IPS-18a (cell line): ENCODE measurements at regions not wholly inside any gene's neighbourhood (a gene's known extent, or its start where the extent isn't known, plus 50 kb on each side); places are given as distances from the start of the nearest gene placed in this dataset.

Experiments used
- H3K27ac ChIP-seq: one replicate; pipeline ENCODE4 v1.5.1; 2013; ENCODE audit warnings: low read length
- H3K27me3 ChIP-seq: one replicate; pipeline ENCODE4 v1.6.1; 2013; ENCODE audit warnings: mild to moderate bottlenecking, low read length; ENCODE audit not compliant: control insufficient read depth, insufficient read depth
- H3K36me3 ChIP-seq: one replicate; pipeline ENCODE4 v1.6.1; 2013; ENCODE audit warnings: low read depth, low read length; ENCODE audit not compliant: control insufficient read depth
- H3K4me1 ChIP-seq: one replicate; pipeline ENCODE4 v1.6.1; 2013; ENCODE audit warnings: low read depth, low read length; ENCODE audit not compliant: control insufficient read depth
- H3K4me3 ChIP-seq: one replicate; pipeline ENCODE4 v1.5.1; 2013; ENCODE audit warnings: low read length
- H3K9ac ChIP-seq: one replicate; pipeline ENCODE4 v1.6.1; 2013; ENCODE audit warnings: mild to moderate bottlenecking, low read length, moderate library complexity
- H3K9me3 ChIP-seq: one replicate; pipeline ENCODE4 v1.6.1; 2013; ENCODE audit warnings: low read depth, low read length; ENCODE audit not compliant: control insufficient read depth

DNA sequence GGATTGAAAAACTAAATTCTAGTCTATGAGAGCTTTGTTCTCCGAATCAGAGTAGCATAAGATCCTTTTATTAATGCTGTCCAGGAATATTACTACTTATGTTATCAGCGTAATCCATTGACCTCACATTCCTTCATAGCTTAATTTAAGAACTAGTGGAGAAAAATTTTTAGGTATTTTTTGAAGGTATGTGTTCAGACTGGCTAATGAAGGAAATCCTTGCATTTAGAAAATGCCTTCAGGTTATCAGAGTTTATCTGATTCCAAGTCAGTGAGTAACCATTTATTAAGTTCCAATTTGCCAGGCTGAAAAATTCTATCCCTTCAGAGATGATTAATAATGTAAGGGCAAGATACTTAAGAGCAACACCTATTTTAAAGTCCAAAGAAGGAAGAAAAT, 338.2 kb upstream of the B3GALT2 start:
- Histone ChIP-seq H3K36me3 (no peaks in the 10 kb centered on the region), H3K4me3 (no peak overlapping the region), H3K9me3 (no peaks in the 10 kb centered on the region), H3K4me1 (no peaks in the 10 kb centered on the region), H3K9ac (no peak overlapping the region), H3K27me3 (no peaks in the 10 kb centered on the region), H3K27ac (no peak overlapping the region)

DNA sequence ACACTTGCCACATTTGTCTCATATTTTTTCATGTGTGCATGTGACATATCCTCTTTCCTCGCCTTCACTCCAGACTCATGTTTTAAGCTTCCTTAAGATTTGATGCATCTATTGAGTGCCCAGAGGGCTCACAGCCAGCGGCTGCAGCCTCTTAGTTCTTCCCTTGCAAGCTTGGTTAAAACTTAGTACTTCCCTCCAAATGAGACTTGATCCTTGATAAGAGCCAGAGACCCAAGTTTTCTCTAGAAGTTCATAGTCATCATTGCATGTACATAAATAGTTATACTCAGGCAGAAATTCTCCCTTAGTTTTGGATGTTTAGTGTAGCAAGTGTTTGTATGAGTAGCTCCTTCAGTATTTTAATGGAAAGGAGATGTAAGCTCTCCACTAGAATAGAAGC, 337.6 kb upstream of the B3GALT2 start:
- no peak overlapping the region for H3K9ac ChIP-seq
- no peaks in the 10 kb centered on the region for H3K27me3 ChIP-seq
- H3K36me3 ChIP-seq, result no peaks in the 10 kb centered on the region
- H3K27ac ChIP-seq, result no peak overlapping the region
- H3K4me3 ChIP-seq, result no peak overlapping the region
- no peaks in the 10 kb centered on the region for H3K9me3 ChIP-seq
- no peaks in the 10 kb centered on the region for H3K4me1 ChIP-seq

DNA sequence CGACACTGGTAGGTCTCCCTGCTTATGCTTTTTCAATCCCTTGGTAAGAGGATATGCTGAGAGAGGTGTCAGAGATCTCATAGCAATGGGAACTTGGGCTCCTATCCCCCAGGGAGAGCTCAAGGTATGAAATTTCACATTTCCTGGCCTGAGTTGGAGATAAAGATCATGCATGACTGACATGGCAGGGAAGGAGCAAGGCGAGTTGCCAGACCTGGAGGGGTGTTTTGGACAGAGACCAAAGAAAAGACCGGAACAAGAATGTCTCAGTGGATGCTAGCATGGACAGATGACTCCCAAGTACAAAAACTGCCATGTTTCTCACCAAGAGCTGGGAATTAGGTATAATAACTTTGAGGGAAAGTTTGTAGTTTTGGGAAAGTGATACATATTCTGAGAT, 334.1 kb upstream of the B3GALT2 start:
- no peak overlapping the region for H3K27ac ChIP-seq
- H3K9ac ChIP-seq, result no peak overlapping the region
- no peaks in the 10 kb centered on the region for H3K4me1 ChIP-seq
- H3K27me3 ChIP-seq, result no peaks in the 10 kb centered on the region
- no peak overlapping the region for H3K4me3 ChIP-seq
- H3K36me3 ChIP-seq, result no peaks in the 10 kb centered on the region
- H3K9me3 ChIP-seq, result no peaks in the 10 kb centered on the region

DNA sequence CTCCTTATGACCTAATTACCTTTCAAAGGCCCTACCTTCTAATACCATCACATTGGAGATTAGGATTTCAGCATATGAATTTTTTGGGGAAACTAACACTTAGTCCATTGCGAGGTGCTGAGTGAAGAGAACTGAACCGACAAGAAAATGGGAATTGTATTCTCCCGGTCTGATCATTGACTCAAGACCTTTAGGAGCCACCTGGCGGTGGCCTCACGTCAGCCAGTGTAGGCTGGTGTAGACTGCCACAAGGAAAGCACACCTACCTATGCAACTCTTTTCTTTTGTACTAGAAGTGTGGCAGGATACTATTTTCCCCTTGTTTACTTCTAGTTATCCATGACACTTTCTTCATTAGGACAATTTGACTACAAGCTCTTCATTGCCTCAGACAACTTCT, 333.5 kb upstream of the B3GALT2 start:
- Histone ChIP-seq H3K27ac (no peak overlapping the region), H3K36me3 (no peaks in the 10 kb centered on the region), H3K9me3 (no peaks in the 10 kb centered on the region), H3K4me3 (no peak overlapping the region), H3K27me3 (no peaks in the 10 kb centered on the region), H3K9ac (no peak overlapping the region), H3K4me1 (no peaks in the 10 kb centered on the region)

DNA sequence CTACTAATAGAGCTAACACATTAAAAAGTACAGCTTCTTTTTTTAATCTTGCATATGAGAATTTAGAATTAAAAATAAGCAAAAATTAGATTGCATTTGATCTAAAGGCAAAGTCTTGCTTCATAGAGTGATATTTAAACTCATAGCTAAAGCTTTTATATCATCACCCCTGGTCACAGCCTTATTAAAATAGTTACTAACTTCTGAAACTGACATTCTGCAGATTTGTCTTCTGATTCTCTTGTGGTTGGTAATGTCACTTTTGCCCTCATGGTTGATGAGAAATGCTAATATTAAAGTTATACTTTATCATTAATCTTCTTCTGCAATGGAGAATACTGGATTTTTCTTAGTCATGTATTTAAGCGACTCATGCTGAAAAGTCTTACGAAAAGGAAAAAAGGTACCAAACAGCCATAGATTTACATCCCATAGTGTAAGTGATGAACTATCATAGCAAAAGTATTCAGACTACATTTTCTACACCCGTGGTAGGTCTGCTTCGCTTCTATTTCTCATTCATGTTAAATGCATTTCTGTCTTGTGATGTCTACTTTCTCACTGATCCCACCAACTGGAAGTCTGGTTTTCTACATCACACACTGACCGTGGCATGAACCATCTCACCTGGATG, 330.5 kb upstream of the B3GALT2 start:
- no peak overlapping the region for H3K9ac ChIP-seq
- no peak overlapping the region for H3K4me3 ChIP-seq
- no peak overlapping the region for H3K27ac ChIP-seq

DNA sequence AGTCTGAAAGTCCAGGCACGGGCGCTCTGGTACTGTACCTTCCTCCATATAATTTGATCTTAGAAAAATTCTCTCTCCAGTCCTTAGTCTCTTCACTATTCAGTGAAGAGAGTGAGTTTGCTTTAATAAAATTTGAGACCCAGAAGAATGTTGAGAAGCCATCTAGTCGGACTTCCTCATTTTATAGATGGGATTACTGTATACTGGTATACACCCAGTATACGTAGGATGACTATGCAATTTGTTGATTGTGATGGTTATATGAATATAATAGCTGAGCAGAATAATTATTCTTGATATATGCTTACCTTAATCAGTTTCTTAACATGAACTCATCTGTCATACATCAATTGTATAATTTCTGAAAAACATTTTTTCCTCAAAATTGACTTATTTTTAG, 328.0 kb upstream of the B3GALT2 start:
- no peaks in the 10 kb centered on the region for H3K27me3 ChIP-seq
- no peaks in the 10 kb centered on the region for H3K9me3 ChIP-seq
- H3K4me1 ChIP-seq, result no peaks in the 10 kb centered on the region

More for the DNA sequence above, 330.5 kb upstream of the B3GALT2 start:
- H3K27me3 ChIP-seq, result no peaks in the 10 kb centered on the region
- H3K9me3 ChIP-seq, result no peaks in the 10 kb centered on the region
- H3K36me3 ChIP-seq, result no peaks in the 10 kb centered on the region
- H3K4me1 ChIP-seq, result no peaks in the 10 kb centered on the region

DNA sequence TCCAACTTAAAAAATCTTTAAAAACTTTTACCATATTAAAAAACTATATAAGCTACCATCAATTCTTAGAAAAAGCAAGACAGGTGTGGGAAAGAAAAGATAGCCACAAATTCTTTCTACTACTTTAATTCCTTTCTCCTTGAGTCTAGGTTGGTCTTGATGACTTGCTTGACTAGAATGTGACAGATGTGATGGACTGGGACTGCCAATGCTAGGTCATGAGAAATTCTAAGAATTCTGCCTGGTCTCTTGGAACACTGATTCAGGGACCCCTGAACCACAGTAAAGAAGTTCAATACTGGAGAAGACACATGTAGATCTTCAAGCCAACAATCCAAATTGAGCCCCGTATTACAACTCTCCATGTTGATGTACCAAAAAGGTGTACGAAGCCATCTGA, 326.6 kb upstream of the B3GALT2 start:
- H3K27ac ChIP-seq, result no peak overlapping the region
- no peak overlapping the region for H3K9ac ChIP-seq
- H3K4me1 ChIP-seq, result no peaks in the 10 kb centered on the region
- H3K27me3 ChIP-seq, result no peaks in the 10 kb centered on the region
- H3K9me3 ChIP-seq, result no peaks in the 10 kb centered on the region
- no peaks in the 10 kb centered on the region for H3K36me3 ChIP-seq
- H3K4me3 ChIP-seq, result no peak overlapping the region

More for the DNA sequence above, 328.0 kb upstream of the B3GALT2 start:
- no peak overlapping the region for H3K4me3 ChIP-seq
- no peak overlapping the region for H3K27ac ChIP-seq
- no peak overlapping the region for H3K9ac ChIP-seq
- no peaks in the 10 kb centered on the region for H3K36me3 ChIP-seq

DNA sequence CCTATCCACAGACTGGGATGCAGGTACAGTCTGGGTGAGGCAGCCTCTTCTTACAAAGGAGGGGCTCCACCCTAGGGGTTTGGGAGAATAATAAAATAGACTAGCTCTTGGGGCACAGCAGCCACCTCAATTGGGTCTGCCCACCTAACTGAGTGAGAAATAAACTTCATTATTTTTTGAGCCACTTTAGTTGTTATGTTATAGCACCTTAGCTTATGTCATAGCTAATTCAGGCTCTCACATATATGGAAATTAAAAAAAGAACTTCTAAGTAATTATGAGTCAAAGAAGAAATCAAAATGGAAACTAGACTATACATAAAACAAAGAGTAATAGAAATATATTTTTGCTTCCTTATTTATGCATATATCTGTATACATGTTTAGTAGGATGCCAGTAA, 318.5 kb upstream of the B3GALT2 start:
- H3K27me3 ChIP-seq, result no peaks in the 10 kb centered on the region
- H3K4me1 ChIP-seq, result no peaks in the 10 kb centered on the region
- H3K9ac ChIP-seq, result no peak overlapping the region
- no peaks in the 10 kb centered on the region for H3K36me3 ChIP-seq
- H3K9me3 ChIP-seq, result no peaks in the 10 kb centered on the region
- H3K4me3 ChIP-seq, result no peak overlapping the region
- no peak overlapping the region for H3K27ac ChIP-seq

DNA sequence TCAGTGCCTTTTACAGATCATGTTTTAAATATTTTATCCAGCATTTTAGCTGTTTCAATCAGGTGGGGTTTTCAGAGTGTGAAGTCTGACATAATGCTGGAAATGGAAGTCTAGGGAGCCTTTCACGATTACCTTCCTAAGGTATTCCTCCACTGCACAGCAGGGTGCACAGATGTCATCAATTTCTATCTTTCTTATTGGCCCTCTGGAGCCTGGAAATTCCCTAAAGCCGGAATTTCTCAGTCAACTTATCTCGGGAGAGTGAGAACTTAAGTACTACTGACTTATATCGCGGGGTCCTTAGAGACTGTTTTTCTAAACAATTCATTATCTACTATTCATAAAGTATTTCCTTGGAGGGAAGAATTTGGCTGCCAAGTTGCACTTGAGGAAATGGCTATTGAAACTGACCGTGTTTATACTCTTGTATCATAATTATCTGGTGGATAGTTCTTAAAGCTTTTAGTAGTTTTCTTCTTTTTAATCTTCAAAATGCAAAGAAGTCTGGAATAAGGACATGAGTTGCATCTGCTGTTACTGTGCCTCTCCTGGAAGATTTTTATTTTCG, 311.8 kb upstream of the B3GALT2 start:
- no peaks in the 10 kb centered on the region for H3K9me3 ChIP-seq
- H3K36me3 ChIP-seq, result no peaks in the 10 kb centered on the region

DNA sequence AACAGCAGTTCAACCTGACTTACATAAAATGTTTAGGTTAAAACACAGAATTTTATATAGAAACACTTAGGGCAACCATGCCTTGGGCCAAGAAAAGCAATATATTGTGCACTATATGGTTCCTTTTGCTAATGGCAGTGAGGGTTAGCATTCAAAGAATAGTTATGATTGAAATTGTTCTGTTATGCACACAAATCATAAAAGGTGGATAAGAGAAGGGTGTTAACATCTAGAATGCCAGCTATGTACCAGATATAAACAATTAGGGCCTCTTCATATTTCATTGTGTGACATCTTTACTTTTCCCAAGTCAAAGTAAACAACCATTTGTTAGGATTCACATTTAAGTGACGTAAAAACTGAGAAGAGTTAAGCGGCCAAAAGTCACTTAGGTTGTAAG, 308.0 kb upstream of the B3GALT2 start:
- H3K4me3 ChIP-seq, result no peak overlapping the region

More for the DNA sequence above, 311.8 kb upstream of the B3GALT2 start:
- H3K27me3 ChIP-seq, result no peaks in the 10 kb centered on the region
- no peak overlapping the region for H3K27ac ChIP-seq
- no peak overlapping the region for H3K9ac ChIP-seq
- H3K4me1 ChIP-seq, result no peaks in the 10 kb centered on the region
- no peak overlapping the region for H3K4me3 ChIP-seq

DNA sequence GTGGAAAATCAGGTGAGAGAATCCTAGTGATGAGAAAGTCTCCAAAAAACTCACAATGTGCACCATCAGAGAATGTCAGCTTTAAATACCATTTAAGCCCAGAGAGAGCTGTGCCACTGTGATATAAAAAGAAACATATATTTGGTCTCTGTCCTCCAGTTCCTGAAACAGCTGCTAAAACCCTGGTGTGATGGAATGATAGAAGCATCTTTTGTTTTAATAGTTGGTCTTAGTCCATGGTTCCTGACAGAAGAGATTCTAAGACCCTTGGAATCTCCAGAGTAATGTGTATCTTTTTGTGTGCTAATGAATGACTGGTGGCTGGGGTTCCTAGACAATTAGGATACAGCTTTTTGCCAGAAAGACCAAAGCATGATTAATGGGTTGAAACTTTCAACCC, 302.8 kb upstream of the B3GALT2 start:
- H3K4me3 ChIP-seq, result no peak overlapping the region
- H3K27me3 ChIP-seq, result no peaks in the 10 kb centered on the region
- peaks cover 4% of the 10 kb centered on the region for H3K4me1 ChIP-seq
- H3K36me3 ChIP-seq, result no peaks in the 10 kb centered on the region
- no peak overlapping the region for H3K9ac ChIP-seq
- no peak overlapping the region for H3K27ac ChIP-seq
- no peaks in the 10 kb centered on the region for H3K9me3 ChIP-seq

More for the DNA sequence above, 308.0 kb upstream of the B3GALT2 start:
- Histone ChIP-seq H3K36me3 (no peaks in the 10 kb centered on the region), H3K27ac (no peak overlapping the region), H3K9me3 (no peaks in the 10 kb centered on the region), H3K4me1 (no peaks in the 10 kb centered on the region), H3K27me3 (no peaks in the 10 kb centered on the region), H3K9ac (no peak overlapping the region)

DNA sequence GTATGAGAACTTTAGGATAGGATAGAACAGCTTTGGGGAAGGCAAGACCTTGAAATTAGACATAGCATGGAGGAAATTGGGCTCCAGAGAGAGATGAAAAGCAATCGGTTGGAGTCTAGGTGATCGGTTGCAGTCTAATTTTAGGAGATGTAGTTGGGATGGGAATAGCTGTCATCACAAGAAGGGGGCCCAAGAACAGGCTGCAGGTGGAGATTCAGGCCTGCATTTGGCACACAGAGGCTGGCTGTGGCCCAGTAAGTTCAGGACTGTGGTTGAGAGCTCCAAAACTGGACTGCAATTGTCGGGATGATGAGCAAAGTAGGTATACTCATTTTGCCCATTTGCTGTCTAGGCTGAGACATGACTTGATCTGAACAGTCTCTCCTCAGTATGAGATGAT, 301.3 kb upstream of the B3GALT2 start:
- Histone ChIP-seq H3K9ac (no peak overlapping the region), H3K9me3 (no peaks in the 10 kb centered on the region), H3K27me3 (no peaks in the 10 kb centered on the region), H3K4me3 (no peak overlapping the region), H3K4me1 (peaks cover 4% of the 10 kb centered on the region), H3K27ac (no peak overlapping the region), H3K36me3 (no peaks in the 10 kb centered on the region)
